C4-2B (cell line): ENCODE measurements at regions not wholly inside any gene's neighbourhood (a gene's known extent, or its start where the extent isn't known, plus 50 kb on each side); places are given as distances from the start of the nearest gene placed in this dataset.

Experiments
- ZFX ChIP-seq: fragments of 450-650 bp; IDR thresholded peaks from 2 replicates; pipeline ENCODE4 v1.6.1; 2017
- TF ChIP-seq, protein P1 (sequence below): fragments of 450-650 bp; conservative IDR thresholded peaks from 2 replicates; pipeline ENCODE4 v1.5.1; 2017; ENCODE audit warnings: mild to moderate bottlenecking

DNA sequence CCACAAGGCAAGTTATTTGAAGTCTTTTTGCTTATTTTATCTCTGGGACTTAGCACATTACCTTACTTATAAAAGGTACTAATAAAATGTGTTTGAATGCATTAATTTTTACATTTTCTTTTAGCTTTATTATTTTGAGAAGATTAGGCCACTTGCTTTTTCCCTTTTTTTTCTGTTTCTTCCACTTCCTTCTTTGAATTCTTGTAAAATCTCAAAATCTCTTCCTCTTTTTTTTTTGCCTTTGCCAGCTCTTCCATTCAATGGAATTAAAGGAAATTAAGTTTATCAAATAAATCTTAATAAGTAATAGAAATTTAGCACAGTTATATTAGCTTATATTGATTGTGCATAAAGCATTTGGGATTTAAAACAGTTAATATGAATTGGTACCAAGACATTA, 260.9 kb downstream of the SRGAP2C start:
- TF ChIP-seq, protein P1, sequence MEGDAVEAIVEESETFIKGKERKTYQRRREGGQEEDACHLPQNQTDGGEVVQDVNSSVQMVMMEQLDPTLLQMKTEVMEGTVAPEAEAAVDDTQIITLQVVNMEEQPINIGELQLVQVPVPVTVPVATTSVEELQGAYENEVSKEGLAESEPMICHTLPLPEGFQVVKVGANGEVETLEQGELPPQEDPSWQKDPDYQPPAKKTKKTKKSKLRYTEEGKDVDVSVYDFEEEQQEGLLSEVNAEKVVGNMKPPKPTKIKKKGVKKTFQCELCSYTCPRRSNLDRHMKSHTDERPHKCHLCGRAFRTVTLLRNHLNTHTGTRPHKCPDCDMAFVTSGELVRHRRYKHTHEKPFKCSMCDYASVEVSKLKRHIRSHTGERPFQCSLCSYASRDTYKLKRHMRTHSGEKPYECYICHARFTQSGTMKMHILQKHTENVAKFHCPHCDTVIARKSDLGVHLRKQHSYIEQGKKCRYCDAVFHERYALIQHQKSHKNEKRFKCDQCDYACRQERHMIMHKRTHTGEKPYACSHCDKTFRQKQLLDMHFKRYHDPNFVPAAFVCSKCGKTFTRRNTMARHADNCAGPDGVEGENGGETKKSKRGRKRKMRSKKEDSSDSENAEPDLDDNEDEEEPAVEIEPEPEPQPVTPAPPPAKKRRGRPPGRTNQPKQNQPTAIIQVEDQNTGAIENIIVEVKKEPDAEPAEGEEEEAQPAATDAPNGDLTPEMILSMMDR: no peak
- TF ChIP-seq ZFX: no peak
